GM21360 (cell line): ENCODE measurements at regions not wholly inside any gene's neighbourhood (a gene's known extent, or its start where the extent isn't known, plus 50 kb on each side); places are given as distances from the start of the nearest gene placed in this dataset.
"Not testable (repeated sequence)": the region's sequence is repeated elsewhere in the genome, so short reads cannot be mapped to it uniquely, and the experiment has no call there.

Experiments
- ATAC-seq: cut with Tn5 transposase; IDR thresholded peaks from one replicate; pipeline ENCODE4 v1.9.1; 2021; ENCODE audit warnings: mild to moderate bottlenecking, moderate library complexity; ENCODE audit not compliant: unreplicated experiment

DNA sequence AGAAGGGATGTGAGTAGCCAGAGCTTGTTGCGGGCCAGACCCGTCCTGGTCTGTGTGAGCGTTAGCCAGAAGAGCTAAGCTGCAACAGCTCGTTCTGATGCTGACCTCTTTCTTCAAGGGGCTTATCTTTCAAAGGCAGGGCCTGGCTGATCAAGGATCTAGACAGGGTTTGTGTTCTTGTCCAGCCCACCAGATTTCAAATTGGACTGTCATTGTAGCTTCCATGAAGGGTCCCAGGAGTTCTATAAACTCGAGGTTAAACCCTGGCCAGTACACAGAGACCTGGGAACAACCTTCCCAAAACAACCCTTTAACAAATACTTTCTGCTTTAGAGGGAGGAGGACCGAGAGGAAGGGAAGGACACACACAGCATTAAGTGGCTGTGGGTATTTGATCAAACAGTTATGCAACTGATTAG lies 153.0 kb upstream of the TUT7 start:
- ATAC-seq: no peak

DNA sequence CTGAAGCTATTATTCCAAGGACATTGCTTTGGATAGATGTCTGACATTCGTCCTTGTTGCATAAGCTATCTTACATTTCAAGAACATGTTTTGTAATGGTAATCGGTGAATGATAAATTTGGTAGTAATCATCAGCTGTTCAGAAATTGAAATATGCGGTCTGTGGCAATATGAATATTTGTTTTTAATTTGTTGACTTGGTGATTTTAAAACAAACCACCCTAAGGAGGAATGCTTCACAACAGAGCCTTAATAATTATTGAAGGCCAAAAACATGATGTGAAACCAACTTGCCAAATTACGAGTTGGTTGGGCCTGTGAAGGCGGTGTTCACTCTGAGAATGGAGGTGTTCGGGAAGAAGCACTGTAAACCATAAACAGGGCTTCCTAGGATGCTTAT lies 149.7 kb upstream of the TUT7 start:
- ATAC-seq: no peak

DNA sequence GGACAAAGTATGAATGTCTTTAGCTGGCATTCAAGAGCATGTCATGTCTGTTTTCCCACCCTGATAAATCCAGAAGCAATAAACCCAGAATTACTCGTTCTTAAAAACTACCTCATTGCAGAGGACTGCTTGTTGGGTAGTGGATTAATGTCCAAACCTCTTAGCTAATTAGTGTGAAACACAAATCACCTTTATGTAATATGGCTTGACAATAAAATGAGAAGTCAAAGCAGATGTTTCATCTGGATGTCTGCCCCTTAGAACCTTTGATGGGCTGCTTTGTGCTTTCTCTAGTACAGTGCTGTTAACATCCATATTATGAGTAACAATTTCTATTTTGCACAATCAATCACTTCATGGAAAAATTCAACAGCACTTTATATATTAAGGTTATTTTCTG lies 149.1 kb upstream of the TUT7 start:
- no peak for ATAC-seq

DNA sequence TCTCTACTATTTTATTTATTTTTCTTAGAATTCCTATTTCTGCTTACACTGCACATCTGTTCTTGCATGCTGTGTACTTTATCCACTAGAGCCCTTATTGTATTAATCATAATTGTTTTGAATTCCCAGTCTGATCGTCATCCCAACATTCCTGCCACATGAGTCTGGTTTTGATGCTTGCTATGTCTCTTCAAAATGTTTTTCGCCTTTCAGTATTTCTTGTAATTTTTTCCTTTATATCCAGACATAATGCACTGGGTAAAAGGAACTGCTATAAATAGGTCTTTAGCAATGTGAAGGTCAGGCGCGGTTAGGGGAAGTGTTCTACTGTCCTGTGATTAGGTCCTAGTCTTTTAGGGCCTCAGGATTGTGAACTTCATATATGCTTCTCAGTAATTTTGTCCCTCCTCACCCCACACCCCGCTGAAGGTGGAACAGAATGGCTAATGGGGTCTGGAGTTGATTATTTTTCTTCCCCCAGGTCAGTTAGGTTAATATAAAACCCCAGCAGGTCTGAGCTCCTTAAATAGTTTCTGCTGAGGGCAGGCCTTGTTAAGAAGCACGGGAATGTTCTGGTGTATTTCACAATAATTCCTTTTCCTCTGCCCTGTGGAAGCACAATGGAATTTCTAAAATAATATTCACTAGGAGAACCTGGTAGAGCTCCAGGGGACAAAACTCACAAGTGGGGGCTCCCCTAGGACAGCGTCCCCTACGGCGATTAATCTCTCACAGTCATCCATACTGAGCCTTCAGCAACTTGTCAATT lies 146.6 kb upstream of the TUT7 start:
- no peak for ATAC-seq

DNA sequence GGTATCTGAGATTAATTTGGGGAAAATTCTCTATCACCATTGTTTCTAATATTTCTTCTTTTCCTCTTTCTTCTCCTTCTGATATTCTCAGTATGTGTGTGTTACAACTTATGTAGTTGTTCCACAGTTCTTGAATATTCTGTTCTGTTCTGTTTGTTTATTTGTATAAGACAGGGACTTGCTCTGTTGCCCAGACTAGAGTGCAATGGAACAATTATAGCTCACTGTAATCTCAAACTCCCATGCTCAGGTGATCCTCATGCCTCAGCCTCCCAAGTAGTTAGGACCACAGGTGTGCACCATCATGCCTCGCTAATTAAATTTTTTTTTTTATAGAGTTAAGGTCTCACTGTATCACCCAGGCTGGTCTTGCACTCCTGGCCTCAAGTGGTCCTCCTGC lies 145.8 kb upstream of the TUT7 start:
- no peak for ATAC-seq

DNA sequence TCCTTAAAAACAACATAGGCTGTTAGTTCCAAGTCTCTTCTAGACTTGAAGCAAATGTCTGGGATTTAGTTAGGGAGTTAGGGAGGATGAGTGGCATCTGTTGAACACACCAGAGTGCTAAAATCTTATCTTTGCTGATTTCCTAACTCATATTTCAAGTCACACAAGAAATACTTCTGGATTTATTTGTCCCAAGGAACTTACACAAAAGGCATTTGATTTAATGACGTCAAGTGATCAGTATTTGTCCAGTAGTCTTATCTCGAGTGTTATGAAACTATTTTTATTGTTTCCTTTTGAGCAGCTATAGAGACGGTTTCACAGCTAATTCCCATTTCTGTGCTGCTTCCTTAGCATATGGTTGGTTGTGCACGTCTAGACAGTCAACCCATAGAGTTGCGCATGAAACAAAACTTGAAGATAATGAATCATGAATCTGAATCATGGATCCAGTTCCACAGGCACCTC lies 140.5 kb upstream of the TUT7 start:
- no peak for ATAC-seq

DNA sequence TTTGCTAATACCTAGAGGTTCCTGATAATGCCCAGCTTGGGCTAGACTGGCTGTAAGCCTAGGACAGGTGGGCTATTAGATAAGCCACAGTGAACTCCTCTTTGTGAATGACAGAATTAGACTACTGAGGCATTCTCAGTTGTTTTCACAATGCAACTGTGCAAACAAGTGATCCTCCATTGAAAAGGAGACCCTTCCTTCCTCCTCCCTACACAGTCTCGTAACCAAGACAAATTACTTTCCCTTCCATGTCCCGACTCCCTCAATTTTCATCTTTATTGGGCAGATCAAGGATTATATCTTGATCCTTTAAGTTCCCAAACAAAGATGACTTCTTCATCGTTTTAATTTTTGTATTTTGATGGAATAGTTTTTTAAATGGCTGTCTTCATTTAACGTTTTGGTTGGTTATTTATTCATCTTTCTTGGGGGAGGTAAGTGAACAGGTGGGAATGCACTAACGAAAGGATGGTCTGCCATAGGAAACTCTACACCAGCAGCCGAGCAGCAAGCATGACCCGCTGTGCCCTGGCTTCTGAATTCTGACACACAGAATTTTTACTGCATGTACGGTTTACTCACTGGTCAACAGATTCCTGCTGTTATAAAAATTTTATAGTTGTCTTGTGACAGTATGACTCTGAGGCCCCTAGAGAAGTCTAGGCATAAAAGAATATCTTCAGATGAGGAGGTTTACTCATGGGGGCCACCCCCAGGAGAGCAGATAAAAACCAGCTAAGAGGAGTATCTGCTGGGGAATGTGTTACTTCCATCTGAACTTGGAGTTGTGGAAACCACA lies 137.5 kb upstream of the TUT7 start:
- ATAC-seq: no peak

DNA sequence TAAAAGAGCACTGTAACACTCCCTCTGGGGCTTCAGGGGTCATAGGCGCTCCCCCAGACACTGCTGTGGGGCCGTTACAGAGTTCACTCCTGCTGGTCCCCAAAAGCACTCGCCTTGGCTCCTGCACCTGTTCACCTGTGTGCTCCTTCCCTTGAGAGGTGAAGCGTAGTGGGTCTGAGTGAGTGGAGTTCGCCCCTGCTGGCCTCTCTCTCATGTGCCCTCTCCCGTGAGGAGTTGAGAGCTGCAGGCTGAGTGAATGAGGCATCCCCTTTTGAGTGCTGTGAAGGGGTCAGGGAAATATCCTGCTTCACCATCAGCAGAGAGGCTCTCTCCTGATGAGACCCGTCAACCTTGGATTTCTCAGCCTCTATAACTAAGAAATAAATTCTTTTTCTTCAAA lies 134.6 kb upstream of the TUT7 start:
- ATAC-seq: no peak

DNA sequence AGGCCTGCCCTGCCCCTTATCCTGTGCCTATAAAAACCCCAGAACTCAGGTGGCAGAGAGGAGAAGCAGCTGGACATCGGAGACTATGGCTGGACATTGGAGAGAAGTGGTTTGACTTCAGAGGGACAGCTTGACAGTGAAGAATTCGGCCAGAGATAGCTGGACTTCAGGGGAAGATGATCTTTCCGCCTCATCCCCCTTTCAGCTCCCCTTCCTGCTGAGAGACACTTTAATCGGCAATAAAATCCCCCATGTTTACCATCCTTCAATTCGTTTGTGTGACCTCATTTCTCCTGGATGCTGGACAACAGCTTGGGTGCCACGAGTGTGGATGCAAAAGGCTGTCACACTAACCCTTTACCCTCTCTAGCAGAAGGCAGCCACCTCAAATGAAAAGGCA lies 134.1 kb upstream of the TUT7 start:
- no peak for ATAC-seq

DNA sequence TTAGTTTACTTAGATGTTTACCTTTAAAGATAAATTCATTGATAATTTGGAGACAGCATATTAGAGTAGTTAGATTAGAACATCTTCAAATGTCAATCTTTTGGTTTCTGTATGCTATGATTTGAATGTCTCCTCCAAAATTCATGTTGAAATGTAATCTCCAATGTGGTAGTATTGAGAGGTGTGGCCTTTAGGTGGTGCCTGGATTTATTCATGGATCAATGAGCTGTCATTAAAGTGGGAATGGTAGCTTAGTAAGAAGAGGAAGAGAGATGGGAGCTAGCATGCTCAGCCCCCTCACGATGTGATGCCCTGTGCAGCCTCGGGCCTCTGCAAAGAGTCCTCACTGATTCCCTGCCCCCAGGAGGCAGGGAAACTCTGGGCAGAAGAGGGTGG lies 133.6 kb upstream of the TUT7 start:
- ATAC-seq: no peak

DNA sequence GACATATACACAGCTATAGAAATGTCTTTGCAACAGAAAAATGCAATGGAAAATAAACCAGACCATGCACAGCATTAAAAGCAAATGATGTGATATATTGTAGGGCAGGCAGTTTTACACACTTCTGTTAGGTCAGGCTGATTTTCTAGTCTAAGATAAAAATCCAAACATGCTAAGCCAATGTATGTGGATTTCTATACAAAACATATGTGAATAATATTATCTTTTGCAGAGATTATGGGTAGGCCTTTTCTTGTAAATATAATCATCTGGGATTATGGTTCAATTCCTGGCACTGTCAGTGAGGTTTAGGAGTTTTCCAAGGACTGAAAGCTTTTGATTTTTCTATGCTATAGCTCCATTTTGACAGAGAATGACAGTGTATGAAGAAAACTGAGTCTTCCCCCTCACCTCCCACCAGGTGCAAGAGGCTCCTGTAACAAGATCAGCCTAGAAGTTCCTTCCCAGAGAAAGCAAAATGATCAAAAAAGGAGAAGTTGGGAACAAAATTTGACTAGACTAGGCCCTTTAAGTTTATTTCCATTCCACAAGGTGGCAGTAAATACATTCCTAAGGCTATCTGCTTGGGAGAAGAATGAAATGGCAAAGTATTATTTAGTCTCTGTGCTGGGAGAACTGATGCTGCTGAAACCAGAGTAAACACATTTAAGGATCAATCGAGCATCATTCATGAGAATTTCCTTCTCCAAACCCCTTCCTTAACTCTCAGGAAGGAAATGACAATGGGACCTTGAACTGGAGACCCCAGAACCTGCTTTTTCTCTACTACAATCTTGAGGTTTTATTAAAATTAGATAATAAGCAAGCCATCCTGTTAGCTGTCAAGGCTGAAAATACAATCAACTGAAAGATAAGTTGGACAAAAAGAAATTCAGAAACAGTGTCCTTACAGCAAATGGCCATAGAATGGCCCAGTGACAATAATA lies 133.0 kb upstream of the TUT7 start:
- ATAC-seq: no peak

DNA sequence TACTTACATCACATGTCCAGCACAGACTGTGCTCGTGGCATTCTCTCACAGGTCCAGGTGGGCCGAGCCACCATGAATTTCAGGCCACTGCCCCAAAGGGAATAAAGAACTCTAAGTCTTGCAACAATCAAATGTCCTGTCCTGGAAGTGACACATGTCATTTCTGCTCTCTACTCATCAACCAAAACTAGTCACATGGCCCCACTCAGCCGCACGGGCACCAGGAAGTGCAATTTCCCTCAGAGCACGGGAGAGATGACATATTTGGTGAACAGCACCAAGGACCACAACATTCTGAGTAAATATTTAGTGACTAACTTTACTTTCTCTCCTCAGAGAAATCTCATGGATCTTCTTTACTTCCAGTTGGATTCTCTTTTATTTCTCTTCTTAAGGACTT lies 131.1 kb upstream of the TUT7 start:
- ATAC-seq: peak; percentile 74

DNA sequence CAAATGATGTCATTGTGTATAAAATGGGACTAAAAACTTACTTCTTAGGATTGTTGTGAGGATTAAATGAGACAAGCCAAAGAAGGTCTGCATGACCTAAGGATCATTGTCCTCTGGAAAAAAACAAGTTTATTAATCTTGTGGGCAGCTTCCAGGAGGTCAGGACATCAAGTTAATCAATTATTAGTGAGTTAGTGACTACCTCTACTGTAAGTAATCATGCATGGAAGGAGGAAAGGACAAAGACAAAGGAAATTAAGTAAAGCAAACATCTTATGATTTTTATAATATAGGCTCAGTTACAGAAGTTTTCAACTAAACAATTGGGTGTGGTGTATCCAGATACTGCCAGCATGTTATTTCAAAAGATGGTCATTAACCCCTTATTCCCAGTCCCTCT lies 129.3 kb upstream of the TUT7 start:
- ATAC-seq: no peak

DNA sequence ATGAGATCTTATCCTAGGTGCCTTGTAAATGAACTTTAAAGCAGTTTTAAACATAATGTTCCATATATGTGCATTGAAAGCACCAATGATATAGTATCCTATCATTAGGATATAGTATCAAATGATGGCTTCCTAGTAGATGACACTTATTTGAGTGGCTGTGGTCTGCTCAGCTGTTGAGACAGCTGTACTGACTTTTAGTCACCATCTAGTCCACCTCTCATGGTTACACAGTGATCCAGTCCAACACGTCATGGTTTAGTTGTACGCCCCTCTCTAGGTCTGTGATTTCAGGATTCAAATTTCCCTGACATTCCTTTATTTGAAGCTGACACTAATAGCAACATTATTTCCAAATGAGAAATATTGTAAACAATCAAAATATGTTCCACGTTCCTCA lies 127.3 kb upstream of the TUT7 start:
- ATAC-seq: no peak

DNA sequence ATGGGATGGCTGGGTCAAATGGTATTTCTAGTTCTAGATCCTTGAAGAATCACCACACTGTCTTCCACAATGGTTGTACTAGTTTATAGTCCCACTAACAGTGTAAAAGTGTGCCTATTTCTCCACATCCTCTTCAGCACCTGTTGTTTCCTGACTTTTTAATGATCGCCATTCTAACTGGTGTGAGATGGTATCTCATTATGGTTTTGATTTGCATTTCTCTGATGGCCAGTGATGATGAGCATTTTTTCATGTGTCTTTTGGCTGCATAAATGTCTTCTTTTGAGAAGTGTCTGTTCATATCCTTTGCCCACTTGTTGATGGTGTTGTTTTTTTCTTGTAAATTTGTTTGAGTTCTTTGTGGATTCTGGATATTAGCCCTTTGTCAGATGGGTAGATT lies 121.0 kb upstream of the TUT7 start:
- not testable (repeated sequence) for ATAC-seq

DNA sequence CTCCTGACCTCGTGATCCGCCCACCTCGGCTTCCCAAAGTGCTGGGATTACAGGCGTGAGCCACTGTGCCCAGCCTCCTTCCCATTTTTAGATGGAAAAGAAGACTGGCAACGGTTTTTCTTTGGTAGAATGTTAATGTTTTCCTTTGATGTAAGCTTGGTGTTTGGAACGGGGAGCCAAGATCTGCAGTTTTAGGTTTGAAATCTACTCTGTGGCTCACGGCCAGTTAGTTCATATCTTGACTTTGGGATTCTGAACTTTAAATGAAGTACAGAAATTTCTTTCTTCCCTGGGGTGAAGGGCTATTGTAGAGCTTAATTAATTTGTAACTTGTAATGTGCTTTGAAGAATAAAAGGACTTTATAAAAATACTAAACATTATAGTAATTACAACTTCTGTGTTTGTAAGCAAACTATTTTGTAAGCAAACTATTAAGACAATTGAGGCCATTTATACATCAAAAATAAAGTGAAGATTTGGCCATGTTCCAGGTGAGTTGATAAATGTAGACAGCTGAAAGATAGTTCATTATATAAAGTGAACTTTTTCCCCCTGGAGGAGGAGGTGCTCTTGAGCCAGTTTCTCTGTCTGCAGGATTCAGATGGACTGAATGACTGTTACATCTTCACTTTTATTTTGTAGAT lies 117.1 kb upstream of the TUT7 start:
- ATAC-seq: no peak

DNA sequence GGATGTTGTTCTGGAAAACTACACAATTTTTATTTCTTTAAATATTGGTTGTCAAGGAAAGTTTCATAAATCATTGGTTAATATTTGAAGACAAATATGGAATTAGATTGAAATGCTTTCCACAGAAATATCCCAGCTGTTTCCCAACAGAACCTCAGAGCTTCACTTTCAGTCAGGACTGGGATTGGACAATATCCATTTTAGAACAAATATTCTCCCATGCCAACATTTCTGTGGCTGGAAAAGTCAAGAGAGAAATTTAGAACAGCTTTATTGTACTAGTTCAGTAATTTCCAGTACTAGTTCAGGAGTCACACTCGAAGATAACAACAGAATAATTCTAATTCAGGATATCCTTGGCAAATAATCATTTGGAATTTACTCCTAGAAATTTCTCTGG lies 116.1 kb upstream of the TUT7 start:
- no peak for ATAC-seq

DNA sequence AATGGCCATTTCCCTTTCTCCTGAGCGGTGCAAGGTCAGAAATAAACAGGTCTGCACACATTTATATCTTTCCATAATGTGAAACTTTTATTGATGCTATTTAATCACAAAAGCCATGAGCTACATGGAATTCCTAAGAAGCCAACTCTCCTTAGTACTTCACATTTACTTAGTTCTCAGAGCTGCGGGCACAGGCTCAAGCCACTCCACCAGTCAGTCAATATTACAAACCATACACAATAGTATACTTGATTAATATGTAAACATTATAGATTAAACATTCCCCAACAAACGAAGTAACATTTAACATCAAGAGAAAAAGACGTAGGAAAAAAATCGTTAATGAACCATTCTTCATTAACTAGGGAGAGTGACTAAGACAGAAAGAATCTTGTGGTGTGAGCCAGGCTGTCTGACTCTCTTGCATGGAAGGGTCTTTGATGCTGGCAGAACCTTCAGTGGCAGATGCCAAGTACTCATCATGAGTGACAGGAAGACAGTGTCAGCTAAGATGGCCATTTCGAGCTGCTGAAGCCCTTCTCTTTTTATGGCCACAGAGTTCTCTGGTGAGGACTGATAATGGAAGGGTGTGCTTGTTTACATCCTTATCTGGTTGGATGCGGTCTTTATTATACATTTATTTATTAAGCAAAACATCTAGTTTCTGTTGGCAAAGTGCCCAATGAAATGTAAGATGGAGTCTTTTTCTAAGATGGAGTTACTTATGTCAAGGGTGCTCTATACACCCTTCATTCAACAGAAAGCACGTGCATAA lies 115.5 kb upstream of the TUT7 start:
- no peak for ATAC-seq

DNA sequence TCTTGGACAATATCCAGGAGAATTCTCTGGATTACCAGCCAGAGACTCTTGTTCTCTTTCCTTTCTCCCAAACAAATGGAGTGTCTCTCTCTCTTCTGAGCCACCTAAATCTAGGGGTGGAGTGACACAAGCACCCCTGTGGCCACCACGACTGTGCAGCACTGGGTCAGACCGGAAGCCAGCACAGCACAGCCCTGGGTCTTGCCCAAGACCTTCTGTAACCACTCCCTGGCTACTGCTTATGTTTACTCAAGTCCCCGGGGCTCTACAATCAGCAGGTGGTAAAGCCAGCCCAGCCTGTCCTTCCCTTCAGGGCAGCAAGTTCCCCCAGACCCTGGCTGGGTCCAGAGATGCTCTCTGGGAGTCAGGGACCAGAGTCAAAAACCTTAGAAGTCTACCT lies 110.0 kb upstream of the TUT7 start:
- no peak for ATAC-seq
